ENCODE measurements at regions not wholly inside any gene's neighbourhood (a gene's known extent, or its start where the extent isn't known, plus 50 kb on each side); places are given as distances from the start of the nearest gene placed in this dataset.

DNA sequence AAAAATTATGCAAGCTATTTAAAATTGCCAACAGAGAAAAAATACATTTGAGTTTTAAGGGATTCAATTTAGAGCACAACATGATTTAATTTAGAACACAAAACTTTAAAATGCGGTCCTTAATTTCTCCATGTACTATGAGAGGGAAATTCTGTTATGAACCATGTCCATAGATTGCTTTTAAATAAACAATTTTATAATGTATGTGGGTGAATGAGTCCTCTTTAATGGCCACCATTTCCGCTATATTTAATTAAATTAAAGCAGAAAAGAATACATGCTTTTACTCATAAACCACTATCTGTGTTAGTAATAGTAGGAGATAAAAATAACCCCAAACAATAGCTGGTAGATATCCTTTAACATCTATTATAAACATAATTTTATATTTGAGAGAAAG is 914.6 kb downstream of the LTN1 start:
- TF ChIP-seq, protein P1, sequence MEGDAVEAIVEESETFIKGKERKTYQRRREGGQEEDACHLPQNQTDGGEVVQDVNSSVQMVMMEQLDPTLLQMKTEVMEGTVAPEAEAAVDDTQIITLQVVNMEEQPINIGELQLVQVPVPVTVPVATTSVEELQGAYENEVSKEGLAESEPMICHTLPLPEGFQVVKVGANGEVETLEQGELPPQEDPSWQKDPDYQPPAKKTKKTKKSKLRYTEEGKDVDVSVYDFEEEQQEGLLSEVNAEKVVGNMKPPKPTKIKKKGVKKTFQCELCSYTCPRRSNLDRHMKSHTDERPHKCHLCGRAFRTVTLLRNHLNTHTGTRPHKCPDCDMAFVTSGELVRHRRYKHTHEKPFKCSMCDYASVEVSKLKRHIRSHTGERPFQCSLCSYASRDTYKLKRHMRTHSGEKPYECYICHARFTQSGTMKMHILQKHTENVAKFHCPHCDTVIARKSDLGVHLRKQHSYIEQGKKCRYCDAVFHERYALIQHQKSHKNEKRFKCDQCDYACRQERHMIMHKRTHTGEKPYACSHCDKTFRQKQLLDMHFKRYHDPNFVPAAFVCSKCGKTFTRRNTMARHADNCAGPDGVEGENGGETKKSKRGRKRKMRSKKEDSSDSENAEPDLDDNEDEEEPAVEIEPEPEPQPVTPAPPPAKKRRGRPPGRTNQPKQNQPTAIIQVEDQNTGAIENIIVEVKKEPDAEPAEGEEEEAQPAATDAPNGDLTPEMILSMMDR (IDR thresholded peaks at IDR 0.05) = no peak
- TF ChIP-seq POLR2A (IDR thresholded peaks at IDR 0.05) = no peak
